ENCODE measurements at regions not wholly inside any gene's neighbourhood (a gene's known extent, or its start where the extent isn't known, plus 50 kb on each side); places are given as distances from the start of the nearest gene placed in this dataset.

GRCh38 chr13:40379196-40379595 is 287.2 kb downstream of the FOXO1 start:
- no peak overlapping the region for H3K4me3 ChIP-seq (ENCODE audit: low read depth in 1 of 2, low read length in 1 of 2)
- TF ChIP-seq, protein P1, sequence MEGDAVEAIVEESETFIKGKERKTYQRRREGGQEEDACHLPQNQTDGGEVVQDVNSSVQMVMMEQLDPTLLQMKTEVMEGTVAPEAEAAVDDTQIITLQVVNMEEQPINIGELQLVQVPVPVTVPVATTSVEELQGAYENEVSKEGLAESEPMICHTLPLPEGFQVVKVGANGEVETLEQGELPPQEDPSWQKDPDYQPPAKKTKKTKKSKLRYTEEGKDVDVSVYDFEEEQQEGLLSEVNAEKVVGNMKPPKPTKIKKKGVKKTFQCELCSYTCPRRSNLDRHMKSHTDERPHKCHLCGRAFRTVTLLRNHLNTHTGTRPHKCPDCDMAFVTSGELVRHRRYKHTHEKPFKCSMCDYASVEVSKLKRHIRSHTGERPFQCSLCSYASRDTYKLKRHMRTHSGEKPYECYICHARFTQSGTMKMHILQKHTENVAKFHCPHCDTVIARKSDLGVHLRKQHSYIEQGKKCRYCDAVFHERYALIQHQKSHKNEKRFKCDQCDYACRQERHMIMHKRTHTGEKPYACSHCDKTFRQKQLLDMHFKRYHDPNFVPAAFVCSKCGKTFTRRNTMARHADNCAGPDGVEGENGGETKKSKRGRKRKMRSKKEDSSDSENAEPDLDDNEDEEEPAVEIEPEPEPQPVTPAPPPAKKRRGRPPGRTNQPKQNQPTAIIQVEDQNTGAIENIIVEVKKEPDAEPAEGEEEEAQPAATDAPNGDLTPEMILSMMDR (IDR thresholded peaks at IDR 0.05), result no peak
- H3K27me3 ChIP-seq, result peaks cover 22% of the 10 kb centered on the region
- H3K9me3 ChIP-seq, result no peaks in the 10 kb centered on the region
- no peak overlapping the region for H3K27ac ChIP-seq
- no peaks in the 10 kb centered on the region for H3K4me1 ChIP-seq (ENCODE audit: control insufficient read depth in 1 of 2, insufficient read depth in 1 of 2, low read depth in 1 of 2, low read length in 1 of 2)
- H3K36me3 ChIP-seq, result no peaks in the 10 kb centered on the region

- peaks cover 22% of the 10 kb centered on the region for H3K27me3 ChIP-seq
- no peak overlapping the region for H3K27ac ChIP-seq
- H3K36me3 ChIP-seq, result no peaks in the 10 kb centered on the region
- H3K4me3 ChIP-seq (ENCODE audit: low read depth in 1 of 2, low read length in 1 of 2), result no peak overlapping the region
- no peaks in the 10 kb centered on the region for H3K9me3 ChIP-seq
- H3K4me1 ChIP-seq (ENCODE audit: control insufficient read depth in 1 of 2, insufficient read depth in 1 of 2, low read depth in 1 of 2, low read length in 1 of 2), result no peaks in the 10 kb centered on the region
- TF ChIP-seq, protein P1 (IDR thresholded peaks at IDR 0.05), result no peak
Measured at GRCh38 chr13:40379794-40380578, 286.5 kb downstream of the FOXO1 start.

GRCh38 chr13:40381935-40382764 is 284.3 kb downstream of the FOXO1 start:
- H3K9me3 ChIP-seq, result no peaks in the 10 kb centered on the region
- TF ChIP-seq, protein P1 (IDR thresholded peaks at IDR 0.05), result no peak
- H3K4me3 ChIP-seq (ENCODE audit: low read depth in 1 of 2, low read length in 1 of 2), result no peak overlapping the region
- H3K27me3 ChIP-seq, result peaks cover 19% of the 10 kb centered on the region
- no peak overlapping the region for H3K27ac ChIP-seq
- no peaks in the 10 kb centered on the region for H3K4me1 ChIP-seq (ENCODE audit: control insufficient read depth in 1 of 2, insufficient read depth in 1 of 2, low read depth in 1 of 2, low read length in 1 of 2)
- no peaks in the 10 kb centered on the region for H3K36me3 ChIP-seq

- Histone ChIP-seq H3K27ac (no peak overlapping the region), H3K36me3 (no peaks in the 10 kb centered on the region), H3K27me3 (peaks cover 21% of the 10 kb centered on the region), H3K4me3 (ENCODE audit: low read depth in 1 of 2, low read length in 1 of 2) (no peak overlapping the region), H3K4me1 (ENCODE audit: control insufficient read depth in 1 of 2, insufficient read depth in 1 of 2, low read depth in 1 of 2, low read length in 1 of 2) (no peaks in the 10 kb centered on the region), H3K9me3 (no peaks in the 10 kb centered on the region)
- TF ChIP-seq, protein P1 (IDR thresholded peaks at IDR 0.05), result no peak
Measured at GRCh38 chr13:40383132-40383531, 283.3 kb downstream of the FOXO1 start.

GRCh38 chr13:40383885-40384284 is 282.6 kb downstream of the FOXO1 start:
- TF ChIP-seq, protein P1 (IDR thresholded peaks at IDR 0.05), result no peak
- Histone ChIP-seq H3K9me3 (no peaks in the 10 kb centered on the region), H3K27ac (no peak overlapping the region), H3K4me3 (ENCODE audit: low read depth in 1 of 2, low read length in 1 of 2) (no peak overlapping the region), H3K36me3 (no peaks in the 10 kb centered on the region), H3K27me3 (peaks cover 28% of the 10 kb centered on the region), H3K4me1 (ENCODE audit: control insufficient read depth in 1 of 2, insufficient read depth in 1 of 2, low read depth in 1 of 2, low read length in 1 of 2) (no peaks in the 10 kb centered on the region)
